ENCODE measurements at regions not wholly inside any gene's neighbourhood (a gene's known extent, or its start where the extent isn't known, plus 50 kb on each side); places are given as distances from the start of the nearest gene placed in this dataset.

GRCh38 chr17:63347475-63347874 is 98.6 kb downstream of the CYB561 start:
- no peak overlapping the region for H2BK12ac ChIP-seq (ENCODE audit: low read length)
- H3K4me1 ChIP-seq (ENCODE audit: control insufficient read depth in 2 of 2, insufficient read depth in 1 of 2, low read depth in 1 of 2, low read length in 2 of 2), result no peaks in the 10 kb centered on the region

GRCh38 chr17:63349478-63350000 is 96.6 kb downstream of the CYB561 start:
- Histone ChIP-seq H3K23ac (ENCODE audit: low read depth, low read length, poor library complexity) (no peak overlapping the region), H4K8ac (ENCODE audit: low read depth, low read length) (no peak overlapping the region), H2BK12ac (ENCODE audit: low read length) (no peak overlapping the region), H3K4me2 (ENCODE audit: insufficient read depth, low read length, poor library complexity, severe bottlenecking) (no peak overlapping the region), H2BK120ac (ENCODE audit: low read depth, low read length) (no peak overlapping the region), H3K4me1 (ENCODE audit: control insufficient read depth in 2 of 2, insufficient read depth in 1 of 2, low read depth in 1 of 2, low read length in 2 of 2) (no peaks in the 10 kb centered on the region), H4K91ac (ENCODE audit: low read depth, low read length, poor library complexity) (no peak overlapping the region), H3K14ac (ENCODE audit: low read length) (no peak overlapping the region), H3K79me1 (ENCODE audit: low read depth, low read length) (no peaks in the 10 kb centered on the region), H3K4ac (ENCODE audit: low read length) (no peak overlapping the region), H2BK5ac (ENCODE audit: low read length) (no peak overlapping the region), H3K27me3 (ENCODE audit: control insufficient read depth in 3 of 3, insufficient read depth in 3 of 3, low read depth in 1 of 3, low read length in 3 of 3) (no peaks in the 10 kb centered on the region), H3K4me3 (ENCODE audit: low read length in 2 of 2) (no peak overlapping the region), H2AFZ (ENCODE audit: low read length) (no peak overlapping the region), H3K9ac (ENCODE audit: low read depth, low read length, poor library complexity) (no peak overlapping the region), H3K27ac (replicated peaks; ENCODE audit: low read length) (no peak overlapping the region), H3K9me3 (replicated peaks in 1 of 2; ENCODE audit: control insufficient read depth in 2 of 2, insufficient read depth in 1 of 2, low read depth in 1 of 2, low read length in 2 of 2) (no peaks in the 10 kb centered on the region), H3K18ac (ENCODE audit: low read length) (no peak overlapping the region), H2AK5ac (ENCODE audit: low read depth, low read length) (no peak overlapping the region), H2BK15ac (ENCODE audit: low read length) (no peak overlapping the region), H3K36me3 (replicated peaks in 1 of 2; ENCODE audit: control insufficient read depth in 2 of 2, insufficient read depth in 2 of 2, low read length in 2 of 2) (peaks cover 0 to 93% of the 10 kb centered on the region in 2 donors)
- WGBS, 2 donors (ENCODE audit: extremely low coverage in 2 of 2, insufficient read length in 2 of 2, insufficient replicate concordance in 1 of 2), result no CpG with 5 or more reads among the region's 3 CpGs
- DNase-seq (ENCODE audit: low spot score), result no peak

More at GRCh38 chr17:63347475-63347874, 98.6 kb downstream of the CYB561 start:
- Histone ChIP-seq H2BK5ac (ENCODE audit: low read length) (no peak overlapping the region), H3K23ac (ENCODE audit: low read depth, low read length, poor library complexity) (no peak overlapping the region), H2AK5ac (ENCODE audit: low read depth, low read length) (no peak overlapping the region), H3K79me1 (ENCODE audit: low read depth, low read length) (peaks cover 1% of the 10 kb centered on the region), H3K4me3 (ENCODE audit: low read length in 2 of 2) (no peak overlapping the region), H3K27ac (replicated peaks; ENCODE audit: low read length) (no peak overlapping the region), H3K9ac (ENCODE audit: low read depth, low read length, poor library complexity) (no peak overlapping the region), H2BK15ac (ENCODE audit: low read length) (no peak overlapping the region), H3K27me3 (ENCODE audit: control insufficient read depth in 3 of 3, insufficient read depth in 3 of 3, low read depth in 1 of 3, low read length in 3 of 3) (no peaks in the 10 kb centered on the region), H3K9me3 (replicated peaks in 1 of 2; ENCODE audit: control insufficient read depth in 2 of 2, insufficient read depth in 1 of 2, low read depth in 1 of 2, low read length in 2 of 2) (no peaks in the 10 kb centered on the region), H4K8ac (ENCODE audit: low read depth, low read length) (no peak overlapping the region), H4K91ac (ENCODE audit: low read depth, low read length, poor library complexity) (no peak overlapping the region), H3K14ac (ENCODE audit: low read length) (no peak overlapping the region), H3K4me2 (ENCODE audit: insufficient read depth, low read length, poor library complexity, severe bottlenecking) (no peak overlapping the region), H3K4ac (ENCODE audit: low read length) (no peak overlapping the region), H2BK120ac (ENCODE audit: low read depth, low read length) (no peak overlapping the region), H3K18ac (ENCODE audit: low read length) (no peak overlapping the region), H2AFZ (ENCODE audit: low read length) (no peak overlapping the region), H3K36me3 (replicated peaks in 1 of 2; ENCODE audit: control insufficient read depth in 2 of 2, insufficient read depth in 2 of 2, low read length in 2 of 2) (peaks cover 0 to 93% of the 10 kb centered on the region in 2 donors)
- no peak for DNase-seq (ENCODE audit: low spot score)
- no CpG with 5 or more reads among the region's 2 CpGs for WGBS, 2 donors (ENCODE audit: extremely low coverage in 2 of 2, insufficient read length in 2 of 2, insufficient replicate concordance in 1 of 2)

GRCh38 chr17:63350364-63350763 is 95.7 kb downstream of the CYB561 start:
- no peaks in the 10 kb centered on the region for H3K9me3 ChIP-seq (replicated peaks in 1 of 2; ENCODE audit: control insufficient read depth in 2 of 2, insufficient read depth in 1 of 2, low read depth in 1 of 2, low read length in 2 of 2)
- no peak overlapping the region for H2BK15ac ChIP-seq (ENCODE audit: low read length)
- no peak overlapping the region for H4K91ac ChIP-seq (ENCODE audit: low read depth, low read length, poor library complexity)
- H3K36me3 ChIP-seq (replicated peaks in 1 of 2; ENCODE audit: control insufficient read depth in 2 of 2, insufficient read depth in 2 of 2, low read length in 2 of 2), result peaks cover 0 to 95% of the 10 kb centered on the region in 2 donors
- H2BK12ac ChIP-seq (ENCODE audit: low read length), result no peak overlapping the region
- WGBS, 2 donors (ENCODE audit: extremely low coverage in 2 of 2, insufficient read length in 2 of 2, insufficient replicate concordance in 1 of 2), result no CpG with 5 or more reads among the region's 4 CpGs
- H2AFZ ChIP-seq (ENCODE audit: low read length), result no peak overlapping the region
- no peak overlapping the region for H3K4me3 ChIP-seq (ENCODE audit: low read length in 2 of 2)
- no peak overlapping the region for H2BK5ac ChIP-seq (ENCODE audit: low read length)
- H3K4ac ChIP-seq (ENCODE audit: low read length), result no peak overlapping the region
- no peak overlapping the region for H3K23ac ChIP-seq (ENCODE audit: low read depth, low read length, poor library complexity)
- H2BK120ac ChIP-seq (ENCODE audit: low read depth, low read length), result no peak overlapping the region
- no peak overlapping the region for H4K8ac ChIP-seq (ENCODE audit: low read depth, low read length)
- H3K18ac ChIP-seq (ENCODE audit: low read length), result no peak overlapping the region
- no peak for DNase-seq (ENCODE audit: low spot score)
- H3K27ac ChIP-seq (replicated peaks; ENCODE audit: low read length), result no peak overlapping the region
- no peaks in the 10 kb centered on the region for H3K79me1 ChIP-seq (ENCODE audit: low read depth, low read length)
- H3K9ac ChIP-seq (ENCODE audit: low read depth, low read length, poor library complexity), result no peak overlapping the region
- no peaks in the 10 kb centered on the region for H3K27me3 ChIP-seq (ENCODE audit: control insufficient read depth in 3 of 3, insufficient read depth in 3 of 3, low read depth in 1 of 3, low read length in 3 of 3)
- H3K14ac ChIP-seq (ENCODE audit: low read length), result no peak overlapping the region
- no peaks in the 10 kb centered on the region for H3K4me1 ChIP-seq (ENCODE audit: control insufficient read depth in 2 of 2, insufficient read depth in 1 of 2, low read depth in 1 of 2, low read length in 2 of 2)
- no peak overlapping the region for H3K4me2 ChIP-seq (ENCODE audit: insufficient read depth, low read length, poor library complexity, severe bottlenecking)
- no peak overlapping the region for H2AK5ac ChIP-seq (ENCODE audit: low read depth, low read length)

- Histone ChIP-seq H3K27ac (replicated peaks; ENCODE audit: low read length) (no peak overlapping the region), H3K27me3 (ENCODE audit: control insufficient read depth in 3 of 3, insufficient read depth in 3 of 3, low read depth in 1 of 3, low read length in 3 of 3) (no peaks in the 10 kb centered on the region), H3K79me1 (ENCODE audit: low read depth, low read length) (no peaks in the 10 kb centered on the region), H3K9ac (ENCODE audit: low read depth, low read length, poor library complexity) (no peak overlapping the region), H3K23ac (ENCODE audit: low read depth, low read length, poor library complexity) (no peak overlapping the region), H2BK120ac (ENCODE audit: low read depth, low read length) (no peak overlapping the region), H4K91ac (ENCODE audit: low read depth, low read length, poor library complexity) (no peak overlapping the region), H3K36me3 (replicated peaks in 1 of 2; ENCODE audit: control insufficient read depth in 2 of 2, insufficient read depth in 2 of 2, low read length in 2 of 2) (peaks cover 0 to 98% of the 10 kb centered on the region in 2 donors), H2BK5ac (ENCODE audit: low read length) (no peak overlapping the region), H3K4me2 (ENCODE audit: insufficient read depth, low read length, poor library complexity, severe bottlenecking) (no peak overlapping the region), H2AFZ (ENCODE audit: low read length) (no peak overlapping the region), H3K14ac (ENCODE audit: low read length) (no peak overlapping the region), H2AK5ac (ENCODE audit: low read depth, low read length) (no peak overlapping the region), H3K4ac (ENCODE audit: low read length) (no peak overlapping the region), H3K9me3 (replicated peaks in 1 of 2; ENCODE audit: control insufficient read depth in 2 of 2, insufficient read depth in 1 of 2, low read depth in 1 of 2, low read length in 2 of 2) (no peaks in the 10 kb centered on the region), H2BK15ac (ENCODE audit: low read length) (no peak overlapping the region), H4K8ac (ENCODE audit: low read depth, low read length) (no peak overlapping the region), H2BK12ac (ENCODE audit: low read length) (no peak overlapping the region), H3K4me1 (ENCODE audit: control insufficient read depth in 2 of 2, insufficient read depth in 1 of 2, low read depth in 1 of 2, low read length in 2 of 2) (no peaks in the 10 kb centered on the region), H3K4me3 (ENCODE audit: low read length in 2 of 2) (no peak overlapping the region), H3K18ac (ENCODE audit: low read length) (no peak overlapping the region)
- DNase-seq (ENCODE audit: low spot score), result no peak
- WGBS, 2 donors (ENCODE audit: extremely low coverage in 2 of 2, insufficient read length in 2 of 2, insufficient replicate concordance in 1 of 2), result no CpG with 5 or more reads among the region's 4 CpGs
Measured at GRCh38 chr17:63354256-63354655, 91.8 kb downstream of the CYB561 start.

All from neuronal stem cell (in vitro differentiated cells).